Tibial nerve (tissue), 4 donors: ENCODE measurements at regions not wholly inside any gene's neighbourhood (a gene's known extent, or its start where the extent isn't known, plus 50 kb on each side); places are given as distances from the start of the nearest gene placed in this dataset.

ENCODE experiments used
- DNase-seq, 2 donors: peaks; one replicate each; pipeline ENCODE4 v3.0.0-alpha.2; 2019; ENCODE audit warnings: low spot score in 2 of 2
- H3K27ac ChIP-seq, 4 donors: fragments of 200-600 bp; sonication (generic) in 3 of 4; one replicate each; pipeline ENCODE4 v1.5.1; 2017 to 2019; ENCODE audit warnings: mild to moderate bottlenecking in 1 of 4
- H3K27me3 ChIP-seq, 2 donors: fragments of 200-600 bp; sonication (generic) in 1 of 2; one replicate each; pipeline versions ENCODE4 v1.5.1 to v1.6.0; 2017 to 2019
- H3K36me3 ChIP-seq, 3 donors: fragments of 200-600 bp; sonication (generic); one replicate each; pipeline ENCODE4 v1.5.1; 2018 to 2019
- H3K4me1 ChIP-seq, 4 donors: fragments of 200-600 bp; sonication (generic) in 3 of 4; one replicate each; pipeline ENCODE4 v1.5.1; 2017 to 2019
- H3K4me3 ChIP-seq, 4 donors: fragments of 200-600 bp; sonication (generic) in 3 of 4; one replicate each; pipeline ENCODE4 v1.5.1; 2017 to 2019; ENCODE audit warnings: mild to moderate bottlenecking in 1 of 4, moderate library complexity in 1 of 4
- H3K9me3 ChIP-seq, 4 donors: fragments of 200-600 bp; sonication (generic) in 3 of 4; one replicate each; pipeline ENCODE4 v1.5.1; 2017 to 2019
- EP300 ChIP-seq, 2 donors: sonication (generic); formaldehyde crosslinking; IDR thresholded peaks; one replicate each; pipeline ENCODE4 v1.6.1; 2017; ENCODE audit warnings: antibody characterized with exemption in 2 of 2, mild to moderate bottlenecking in 1 of 2
- POLR2A ChIP-seq, 2 donors: fragments of 450-650 bp; IDR thresholded peaks; one replicate each; pipeline ENCODE4 v1.6.1; 2017; ENCODE audit warnings: antibody characterized with exemption in 2 of 2, mild to moderate bottlenecking in 2 of 2, moderate library complexity in 2 of 2
- WGBS, 2 donors: methylation state at CpG; one replicate each; pipeline ENCODE4 v1.1.5; 2018; 5-methylcytosine and 5-hydroxymethylcytosine counted together
- TF ChIP-seq, protein P1 (sequence below), 5 experiments: fragments of 200-600 bp in 3 of 5; fragments of 450-650 bp in 2 of 5; sonication (generic) in 3 of 5; IDR thresholded peaks; one replicate each; pipeline ENCODE4 v1.5.1; 2016 to 2019; ENCODE audit warnings: antibody characterized with exemption in 5 of 5, mild to moderate bottlenecking in 3 of 5, moderate library complexity in 2 of 5

DNA sequence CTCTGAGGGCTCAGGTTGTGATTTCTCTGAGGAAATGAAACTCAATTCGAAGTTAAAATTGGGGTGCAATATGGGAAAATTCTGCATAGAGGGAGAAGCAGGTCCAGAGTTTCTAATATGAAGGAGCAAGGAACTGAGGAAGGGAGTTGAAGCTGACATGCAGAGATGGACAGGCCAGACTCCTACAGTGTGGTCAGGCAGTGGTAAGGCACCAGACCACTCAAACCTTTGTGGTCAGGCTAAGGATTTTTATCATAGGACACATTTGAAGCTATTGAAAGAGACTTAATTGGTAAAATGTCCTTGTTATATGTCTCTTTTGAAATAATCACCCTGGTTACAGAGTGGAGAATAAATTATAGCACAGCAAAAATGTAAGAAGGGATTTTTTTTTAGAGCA lies 1074.8 kb upstream of the CDH2 start:
- DNase-seq, result no peak
- H3K9me3 ChIP-seq, result no peaks in the 10 kb centered on the region
- no peak overlapping the region for H3K27ac ChIP-seq
- TF ChIP-seq, protein P1, sequence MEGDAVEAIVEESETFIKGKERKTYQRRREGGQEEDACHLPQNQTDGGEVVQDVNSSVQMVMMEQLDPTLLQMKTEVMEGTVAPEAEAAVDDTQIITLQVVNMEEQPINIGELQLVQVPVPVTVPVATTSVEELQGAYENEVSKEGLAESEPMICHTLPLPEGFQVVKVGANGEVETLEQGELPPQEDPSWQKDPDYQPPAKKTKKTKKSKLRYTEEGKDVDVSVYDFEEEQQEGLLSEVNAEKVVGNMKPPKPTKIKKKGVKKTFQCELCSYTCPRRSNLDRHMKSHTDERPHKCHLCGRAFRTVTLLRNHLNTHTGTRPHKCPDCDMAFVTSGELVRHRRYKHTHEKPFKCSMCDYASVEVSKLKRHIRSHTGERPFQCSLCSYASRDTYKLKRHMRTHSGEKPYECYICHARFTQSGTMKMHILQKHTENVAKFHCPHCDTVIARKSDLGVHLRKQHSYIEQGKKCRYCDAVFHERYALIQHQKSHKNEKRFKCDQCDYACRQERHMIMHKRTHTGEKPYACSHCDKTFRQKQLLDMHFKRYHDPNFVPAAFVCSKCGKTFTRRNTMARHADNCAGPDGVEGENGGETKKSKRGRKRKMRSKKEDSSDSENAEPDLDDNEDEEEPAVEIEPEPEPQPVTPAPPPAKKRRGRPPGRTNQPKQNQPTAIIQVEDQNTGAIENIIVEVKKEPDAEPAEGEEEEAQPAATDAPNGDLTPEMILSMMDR (IDR thresholded peaks at IDR 0.05), result no peak
- TF ChIP-seq EP300 (IDR thresholded peaks at IDR 0.05), result no peak
- TF ChIP-seq POLR2A (IDR thresholded peaks at IDR 0.05), result no peak
- H3K4me3 ChIP-seq, result no peak overlapping the region
- H3K4me1 ChIP-seq, result no peaks in the 10 kb centered on the region
- H3K27me3 ChIP-seq, result no peaks in the 10 kb centered on the region
- 75 to 83% methylated on average over 1 of the region's 1 CpG for WGBS, 2 donors
- no peaks in the 10 kb centered on the region for H3K36me3 ChIP-seq

- no peak for DNase-seq
- H3K27ac ChIP-seq, result no peak overlapping the region
- TF ChIP-seq, protein P1 (IDR thresholded peaks at IDR 0.05), result no peak
- TF ChIP-seq EP300 (IDR thresholded peaks at IDR 0.05), result no peak
- no peak for TF ChIP-seq POLR2A (IDR thresholded peaks at IDR 0.05)
- no peaks in the 10 kb centered on the region for H3K9me3 ChIP-seq
- H3K4me1 ChIP-seq, result no peaks in the 10 kb centered on the region
- no peaks in the 10 kb centered on the region for H3K27me3 ChIP-seq
- no peaks in the 10 kb centered on the region for H3K36me3 ChIP-seq
- H3K4me3 ChIP-seq, result no peak overlapping the region
Observed at GRCh38 chr18:29250843-29251242, 1073.9 kb upstream of the CDH2 start.

DNA sequence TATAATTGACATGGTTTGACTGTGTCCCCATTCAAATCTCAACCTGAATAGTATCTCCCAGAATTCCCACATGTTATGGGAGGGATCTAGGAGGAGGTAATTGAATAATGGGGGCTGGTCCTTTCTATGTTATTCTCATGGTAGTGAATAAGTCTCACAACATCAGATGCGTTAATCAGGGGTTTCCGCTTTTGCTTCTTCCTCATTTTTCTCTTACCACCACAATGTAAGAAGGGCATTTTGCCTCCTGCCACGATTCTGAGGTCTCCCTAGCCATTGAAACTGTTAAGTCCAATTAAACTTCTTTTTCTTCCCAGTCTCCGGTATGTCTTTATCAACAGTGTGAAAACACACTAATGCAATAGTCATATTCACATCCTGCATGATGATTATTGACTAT lies 1073.3 kb upstream of the CDH2 start:
- no peak for DNase-seq
- no peaks in the 10 kb centered on the region for H3K9me3 ChIP-seq
- no peaks in the 10 kb centered on the region for H3K4me1 ChIP-seq
- no peak for TF ChIP-seq EP300 (IDR thresholded peaks at IDR 0.05)
- TF ChIP-seq, protein P1 (IDR thresholded peaks at IDR 0.05), result no peak
- TF ChIP-seq POLR2A (IDR thresholded peaks at IDR 0.05), result no peak
- H3K36me3 ChIP-seq, result no peaks in the 10 kb centered on the region
- H3K4me3 ChIP-seq, result no peak overlapping the region
- 83 to 84% methylated on average over 4 of the region's 4 CpGs for WGBS, 2 donors
- no peaks in the 10 kb centered on the region for H3K27me3 ChIP-seq
- H3K27ac ChIP-seq, result no peak overlapping the region

GRCh38 chr18:29248805-29249204 lies 1071.9 kb upstream of the CDH2 start:
- no peak for DNase-seq
- H3K4me1 ChIP-seq, result no peaks in the 10 kb centered on the region
- TF ChIP-seq EP300 (IDR thresholded peaks at IDR 0.05) (no peak), POLR2A (IDR thresholded peaks at IDR 0.05) (no peak)
- TF ChIP-seq, protein P1 (IDR thresholded peaks at IDR 0.05), result no peak
- H3K9me3 ChIP-seq, result no peaks in the 10 kb centered on the region
- 58 to 63% methylated on average over 2 of the region's 2 CpGs for WGBS, 2 donors
- H3K27me3 ChIP-seq, result no peaks in the 10 kb centered on the region
- H3K4me3 ChIP-seq, result no peak overlapping the region
- no peak overlapping the region for H3K27ac ChIP-seq
- no peaks in the 10 kb centered on the region for H3K36me3 ChIP-seq

GRCh38 chr18:29241199-29241598 lies 1064.3 kb upstream of the CDH2 start:
- Histone ChIP-seq H3K9me3 (no peaks in the 10 kb centered on the region), H3K4me1 (no peaks in the 10 kb centered on the region), H3K36me3 (no peaks in the 10 kb centered on the region), H3K4me3 (no peak overlapping the region), H3K27me3 (no peaks in the 10 kb centered on the region), H3K27ac (no peak overlapping the region)
- WGBS, 2 donors, result 78 to 83% methylated on average over 3 of the region's 3 CpGs
- no peak for TF ChIP-seq EP300 (IDR thresholded peaks at IDR 0.05)
- no peak for DNase-seq

- no peaks in the 10 kb centered on the region for H3K36me3 ChIP-seq
- no peak overlapping the region for H3K4me3 ChIP-seq
- TF ChIP-seq, protein P1 (IDR thresholded peaks at IDR 0.05), result no peak
- TF ChIP-seq POLR2A (IDR thresholded peaks at IDR 0.05), result no peak
- no peaks in the 10 kb centered on the region for H3K4me1 ChIP-seq
- no peak overlapping the region for H3K27ac ChIP-seq
- peaks cover 0 to 8% (median 0%) of the 10 kb centered on the region in 4 donors for H3K9me3 ChIP-seq
- DNase-seq, result no peak
- H3K27me3 ChIP-seq, result no peaks in the 10 kb centered on the region
Observed at GRCh38 chr18:29234751-29235150, 1057.8 kb upstream of the CDH2 start.
